ENCODE measurements at regions not wholly inside any gene's neighbourhood (a gene's known extent, or its start where the extent isn't known, plus 50 kb on each side); places are given as distances from the start of the nearest gene placed in this dataset.

GRCh38 chr20:39097889-39098288 is 135.7 kb downstream of the DHX35 start:
- no peaks in the 10 kb centered on the region for H3K4me1 Mint-ChIP-seq
- no peaks in the 10 kb centered on the region for H3K9me3 ChIP-seq (replicated peaks in 1 of 2; ENCODE audit: control insufficient read depth in 1 of 2, insufficient read depth in 1 of 2, low read length in 2 of 2)
- H3K27ac Mint-ChIP-seq = no peak overlapping the region
- H3K4me3 Mint-ChIP-seq = no peak overlapping the region
- H3K4me3 ChIP-seq (replicated peaks in 1 of 3; ENCODE audit: low read depth in 2 of 3, low read length in 3 of 3) = no peak overlapping the region
- no peak for TF ChIP-seq CTCF (IDR thresholded peaks at IDR 0.05)
- peaks cover 5 to 9% (median 7%) of the 10 kb centered on the region in 3 donors for H3K27me3 Mint-ChIP-seq (ENCODE audit: low read depth in 3 of 3)
- 50% methylated on average over 2 of the region's 3 CpGs for WGBS (ENCODE audit: insufficient coverage)
- H3K27me3 ChIP-seq (ENCODE audit: control insufficient read depth in 2 of 2, insufficient read depth in 2 of 2, low read length in 2 of 2) = peaks cover 0 to 3% of the 10 kb centered on the region in 2 donors
- H3K4me1 ChIP-seq (ENCODE audit: control insufficient read depth in 1 of 2, insufficient read depth in 2 of 2, low read length in 2 of 2) = no peaks in the 10 kb centered on the region
- no peak for DNase-seq
- H4K20me1 ChIP-seq (ENCODE audit: insufficient read depth, low read length) = no peaks in the 10 kb centered on the region
- no peaks in the 10 kb centered on the region for H3K36me3 Mint-ChIP-seq
- peaks cover 0 to 7% (median 0%) of the 10 kb centered on the region in 7 donors for H3K9me3 Mint-ChIP-seq
- intact Hi-C loops (cut with micrococcal nuclease) = no loop called here
- H2AFZ ChIP-seq (ENCODE audit: insufficient read depth, low read depth, low read length, poor library complexity, severe bottlenecking) = no peak overlapping the region
- no peak overlapping the region for H3K9ac ChIP-seq (ENCODE audit: insufficient read depth, low read length, poor library complexity, severe bottlenecking)
- H3K27ac ChIP-seq (ENCODE audit: low read depth in 1 of 2, low read length in 2 of 2) = no peak overlapping the region
- H3K36me3 ChIP-seq (replicated peaks in 1 of 2; ENCODE audit: control insufficient read depth in 1 of 2, insufficient read depth in 2 of 2, low read length in 2 of 2) = no peaks in the 10 kb centered on the region
- no peak overlapping the region for H3K4me2 ChIP-seq (replicated peaks; ENCODE audit: extremely low read depth, low read length, poor library complexity, severe bottlenecking)
- no peaks in the 10 kb centered on the region for H3K79me2 ChIP-seq (ENCODE audit: insufficient read depth, low read length)

GRCh38 chr20:39095870-39096269 is 133.7 kb downstream of the DHX35 start:
- Histone ChIP-seq H4K20me1 (ENCODE audit: insufficient read depth, low read length) (no peaks in the 10 kb centered on the region), H3K79me2 (ENCODE audit: insufficient read depth, low read length) (no peaks in the 10 kb centered on the region), H3K4me3 (replicated peaks in 1 of 3; ENCODE audit: low read depth in 2 of 3, low read length in 3 of 3) (no peak overlapping the region), H3K36me3 (replicated peaks in 1 of 2; ENCODE audit: control insufficient read depth in 1 of 2, insufficient read depth in 2 of 2, low read length in 2 of 2) (no peaks in the 10 kb centered on the region), H3K9me3 (replicated peaks in 1 of 2; ENCODE audit: control insufficient read depth in 1 of 2, insufficient read depth in 1 of 2, low read length in 2 of 2) (no peaks in the 10 kb centered on the region), H2AFZ (ENCODE audit: insufficient read depth, low read depth, low read length, poor library complexity, severe bottlenecking) (no peak overlapping the region), H3K27ac (ENCODE audit: low read depth in 1 of 2, low read length in 2 of 2) (no peak overlapping the region), H3K9ac (ENCODE audit: insufficient read depth, low read length, poor library complexity, severe bottlenecking) (no peak overlapping the region), H3K4me1 (ENCODE audit: control insufficient read depth in 1 of 2, insufficient read depth in 2 of 2, low read length in 2 of 2) (no peaks in the 10 kb centered on the region), H3K4me2 (replicated peaks; ENCODE audit: extremely low read depth, low read length, poor library complexity, severe bottlenecking) (no peak overlapping the region), H3K27me3 (ENCODE audit: control insufficient read depth in 2 of 2, insufficient read depth in 2 of 2, low read length in 2 of 2) (peaks cover 0 to 3% of the 10 kb centered on the region in 2 donors)
- H3K36me3 Mint-ChIP-seq = no peaks in the 10 kb centered on the region
- H3K9me3 Mint-ChIP-seq = peaks cover 0 to 2% (median 0%) of the 10 kb centered on the region in 7 donors
- no peak for DNase-seq
- no peak overlapping the region for H3K27ac Mint-ChIP-seq
- no peaks in the 10 kb centered on the region for H3K4me1 Mint-ChIP-seq
- no peak for TF ChIP-seq CTCF (IDR thresholded peaks at IDR 0.05)
- H3K27me3 Mint-ChIP-seq (ENCODE audit: low read depth in 3 of 3) = peaks cover 4 to 7% (median 5%) of the 10 kb centered on the region in 3 donors
- H3K4me3 Mint-ChIP-seq = no peak overlapping the region
- WGBS (ENCODE audit: insufficient coverage) = no CpG with 5 or more reads among the region's 1 CpG
- intact Hi-C loops (cut with micrococcal nuclease) = no loop called here
